Right renal cortex interstitium (tissue), 3 donors: ENCODE measurements at regions not wholly inside any gene's neighbourhood (a gene's known extent, or its start where the extent isn't known, plus 50 kb on each side); places are given as distances from the start of the nearest gene placed in this dataset.

Experiments
- DNase-seq, 3 donors: peaks; one replicate each; pipeline ENCODE4 v3.0.0-alpha.2; 2013; ENCODE audit warnings: low read depth in 3 of 3, low spot score in 2 of 3

DNA sequence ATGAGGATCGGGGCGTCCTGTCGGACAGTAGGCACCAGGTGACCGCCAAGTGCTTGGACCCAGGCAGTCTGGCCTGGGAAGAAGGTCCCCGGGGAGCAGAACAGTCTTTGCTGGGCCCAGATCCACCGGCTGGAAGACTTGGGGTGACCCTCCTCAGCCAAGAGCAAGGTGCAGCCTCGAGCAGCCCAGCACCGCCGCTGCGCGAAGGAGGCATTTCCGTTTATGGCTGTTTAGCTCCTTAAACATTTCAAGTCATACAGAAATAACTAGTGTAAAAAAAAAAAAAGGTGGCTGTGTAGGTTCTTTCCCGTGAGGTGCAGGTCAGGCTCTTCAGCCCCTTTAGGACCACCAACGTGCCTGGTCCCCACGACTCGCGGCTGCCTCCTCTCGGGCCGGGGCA lies 370.2 kb downstream of the CMPK2 start:
- DNase-seq = no peak

GRCh38 chr2:6496376-6496775 lies 369.3 kb downstream of the CMPK2 start:
- no peak for DNase-seq

DNA sequence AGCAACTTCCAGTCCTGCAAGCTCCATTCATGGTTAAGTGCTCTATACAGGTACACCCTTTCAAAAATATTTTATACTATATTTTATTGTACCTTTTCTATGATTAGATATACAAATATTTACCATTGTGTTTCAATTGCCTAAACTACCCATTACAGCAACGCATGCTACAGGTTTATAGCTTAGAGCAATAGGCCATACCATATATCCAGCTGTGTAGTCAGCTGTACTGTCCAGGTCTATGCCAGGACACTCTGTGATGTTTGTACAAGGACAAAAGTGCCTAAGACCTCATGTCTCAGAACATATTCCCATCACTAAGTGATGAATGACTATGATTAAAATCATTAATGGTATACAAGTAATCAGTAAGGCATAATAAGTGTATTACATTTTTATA lies 368.7 kb downstream of the CMPK2 start:
- no peak for DNase-seq

DNA sequence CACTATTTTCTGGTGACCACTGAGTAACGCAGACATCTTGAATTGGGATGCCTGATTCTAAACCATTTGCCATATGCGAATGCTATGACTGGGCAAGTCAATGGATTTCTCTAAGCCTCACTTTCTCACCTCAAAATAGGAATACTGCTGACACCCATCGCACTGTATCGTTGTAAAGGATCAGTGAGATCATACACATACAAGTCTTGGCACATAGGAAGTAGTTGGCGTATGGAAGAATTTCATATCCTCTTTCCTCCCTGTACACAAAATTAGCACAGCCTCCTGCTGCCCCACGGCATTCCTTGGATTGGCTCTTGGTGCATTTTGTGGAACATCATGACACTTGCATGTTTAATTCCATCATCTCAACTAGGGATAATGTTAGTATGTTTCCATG lies 366.9 kb downstream of the CMPK2 start:
- no peak for DNase-seq

- no peak for DNase-seq
Observed at GRCh38 chr2:6499691-6500090, 366.0 kb downstream of the CMPK2 start.

DNA sequence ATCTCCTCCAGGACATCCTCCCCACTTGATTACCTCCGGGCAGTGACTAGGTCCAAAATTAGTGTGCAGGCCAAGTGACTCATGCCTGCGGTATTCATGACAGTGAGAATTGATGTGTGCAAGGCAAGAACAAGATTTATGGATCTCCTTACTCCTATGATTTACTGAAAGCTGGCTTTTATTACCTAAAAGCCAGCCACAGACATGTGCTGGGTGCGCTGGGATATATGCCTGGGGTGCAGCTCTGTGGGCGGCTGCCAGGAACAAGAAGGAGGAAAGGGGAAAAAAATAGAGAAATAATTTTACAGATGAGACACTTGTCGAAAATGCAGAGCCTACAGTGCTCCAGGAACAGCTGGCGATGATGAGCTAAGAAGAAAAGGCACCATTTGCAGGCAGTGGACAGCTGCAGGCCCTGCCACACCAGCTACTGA lies 359.3 kb downstream of the CMPK2 start:
- DNase-seq = no peak

DNA sequence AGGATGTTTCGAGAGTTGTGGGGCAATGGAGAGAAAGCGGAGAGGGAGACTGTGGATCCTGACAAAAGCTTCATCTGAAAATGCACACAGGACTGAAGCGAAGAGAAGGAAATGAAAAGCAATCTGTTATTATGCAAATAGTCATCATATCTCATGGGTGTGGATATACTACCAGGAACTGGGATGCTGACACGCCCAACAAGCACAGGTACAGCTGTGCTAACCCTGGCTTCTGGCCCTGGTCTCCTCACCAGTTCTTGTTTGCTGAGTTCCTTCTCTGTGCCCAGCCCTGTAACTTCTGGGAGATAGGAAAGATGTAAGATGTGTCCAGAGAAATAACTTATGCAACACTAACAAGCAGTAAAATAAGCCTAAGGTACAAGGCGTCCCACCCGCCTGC lies 358.8 kb downstream of the CMPK2 start:
- DNase-seq = no peak

DNA sequence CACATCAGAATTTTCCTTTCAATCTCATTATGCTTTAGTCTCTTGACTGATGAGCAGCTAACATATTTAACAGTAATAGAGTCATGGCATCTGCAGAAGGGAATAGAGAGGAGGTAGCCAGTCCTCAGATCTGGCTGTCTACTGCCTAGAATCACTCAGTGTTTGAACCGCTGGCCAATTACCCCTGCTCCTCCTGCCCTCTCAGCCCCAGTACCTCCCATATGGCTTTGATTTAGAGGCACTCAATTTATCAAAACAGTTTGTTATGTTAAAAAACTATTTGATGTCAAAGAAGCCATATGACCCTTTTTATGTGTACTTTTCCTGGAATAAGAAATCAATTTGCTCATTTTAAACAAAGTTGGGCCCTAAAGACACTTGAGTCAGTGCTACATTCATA lies 355.2 kb downstream of the CMPK2 start:
- no peak for DNase-seq

DNA sequence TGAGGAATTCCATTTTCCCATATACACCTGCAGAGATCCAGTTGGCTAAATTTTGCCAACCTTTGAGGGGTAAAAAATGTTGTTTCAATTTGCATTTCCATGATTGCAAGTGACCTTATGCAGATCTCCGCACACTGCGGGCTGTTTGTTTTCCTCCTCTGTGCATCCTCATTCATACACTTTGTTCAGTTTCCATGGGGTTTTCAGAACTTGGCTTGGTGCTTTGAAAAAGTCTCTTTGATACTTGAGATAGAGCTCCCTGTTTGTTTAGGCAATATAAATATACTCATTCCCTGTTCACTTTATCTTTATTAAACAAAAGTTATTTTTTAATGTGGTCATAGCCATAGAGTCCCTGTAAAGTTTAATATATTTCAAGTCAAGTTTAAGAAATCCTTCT lies 353.1 kb downstream of the CMPK2 start:
- no peak for DNase-seq

DNA sequence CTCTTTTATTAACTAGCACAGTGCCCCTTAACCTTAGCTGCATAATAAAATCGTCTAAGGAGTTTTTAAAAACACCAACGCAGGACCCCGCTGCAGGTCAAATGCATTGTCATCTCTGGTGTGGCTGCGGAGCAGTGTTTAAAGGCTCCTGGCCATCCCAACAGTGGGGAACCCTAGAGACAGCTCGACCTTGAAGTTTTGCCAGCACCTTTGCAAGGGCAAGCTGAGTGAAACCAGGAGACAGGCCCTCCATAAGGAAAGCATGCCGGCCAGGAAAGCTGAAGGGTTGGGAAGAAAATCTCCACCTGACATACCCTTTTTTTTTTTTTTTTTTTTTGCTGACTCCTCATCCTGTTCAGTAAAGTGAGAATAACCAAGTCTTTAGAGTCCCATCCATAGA lies 349.0 kb downstream of the CMPK2 start:
- DNase-seq = no peak

GRCh38 chr2:6518361-6518760 lies 347.3 kb downstream of the CMPK2 start:
- no peak for DNase-seq

DNA sequence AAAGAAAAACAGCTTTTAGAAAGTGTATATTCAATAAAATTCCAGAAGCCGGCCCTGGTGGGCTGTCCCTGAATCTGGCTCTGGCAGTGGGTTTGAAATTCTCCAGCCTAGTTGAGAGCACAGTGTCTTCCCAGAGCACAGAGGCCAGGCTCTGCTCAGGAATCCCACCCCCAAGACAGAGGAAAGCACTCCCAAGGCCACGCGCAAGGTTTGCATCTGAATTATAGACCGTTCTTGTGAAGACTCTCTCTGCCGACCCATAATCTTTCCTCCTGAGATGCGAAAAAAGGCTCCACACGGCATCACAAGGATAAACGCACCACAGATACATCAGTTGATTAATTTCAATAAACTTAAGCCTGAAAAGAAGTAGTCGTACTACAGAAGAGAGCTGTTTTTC lies 342.2 kb downstream of the CMPK2 start:
- no peak for DNase-seq

- peak in 1 of 3 donors; percentile 36 for DNase-seq
Observed at GRCh38 chr2:6524691-6525474, 340.8 kb downstream of the CMPK2 start.

DNA sequence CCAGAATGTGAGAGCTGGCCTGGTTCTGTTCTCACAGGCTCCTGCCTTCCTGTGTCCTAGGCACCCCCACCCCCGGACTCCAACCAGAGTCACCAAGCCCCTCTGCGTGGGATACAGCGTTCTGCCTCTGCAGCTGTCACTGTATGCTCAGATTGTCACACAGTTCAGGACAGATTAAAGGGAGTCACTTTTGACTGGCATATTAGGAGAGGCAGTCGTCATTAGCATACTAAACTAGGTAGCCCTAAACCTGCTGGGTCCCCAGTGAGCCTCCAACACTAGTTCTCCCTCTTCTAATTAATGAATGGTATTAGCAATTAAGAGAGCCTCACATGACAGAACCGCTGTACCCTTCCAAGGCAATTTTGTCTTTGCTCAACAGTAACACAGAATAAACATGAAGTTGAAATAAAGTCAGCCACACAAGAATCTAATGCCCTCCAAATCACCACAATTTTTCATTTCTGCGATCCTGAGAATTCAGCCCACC lies 340.2 kb downstream of the CMPK2 start:
- DNase-seq = no peak

- peak in 1 of 3 donors; percentile 32 for DNase-seq
Observed at GRCh38 chr2:6526093-6526824, 339.4 kb downstream of the CMPK2 start.

DNA sequence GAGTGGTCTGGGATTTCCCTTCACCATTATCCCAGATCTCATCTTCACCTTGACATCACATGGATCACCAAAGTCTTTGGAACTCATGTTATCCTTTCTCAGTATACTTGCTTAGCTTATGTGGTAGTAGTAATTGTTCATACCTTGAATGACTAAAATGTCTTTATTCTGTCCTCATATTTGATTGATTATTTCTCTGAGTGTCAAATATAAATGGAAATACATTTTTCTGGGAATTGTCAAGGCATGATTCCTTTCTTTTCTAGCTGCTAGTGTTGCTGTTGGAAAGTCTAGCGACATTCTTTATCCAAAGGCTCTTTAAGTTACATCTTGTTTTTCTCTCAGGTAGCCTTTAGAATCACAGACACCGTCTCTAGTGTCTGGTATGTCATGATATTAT lies 334.4 kb downstream of the CMPK2 start:
- DNase-seq = no peak

GRCh38 chr2:6535572-6535971 lies 330.1 kb downstream of the CMPK2 start:
- DNase-seq = no peak

GRCh38 chr2:6538607-6539006 lies 327.1 kb downstream of the CMPK2 start:
- DNase-seq = no peak

DNA sequence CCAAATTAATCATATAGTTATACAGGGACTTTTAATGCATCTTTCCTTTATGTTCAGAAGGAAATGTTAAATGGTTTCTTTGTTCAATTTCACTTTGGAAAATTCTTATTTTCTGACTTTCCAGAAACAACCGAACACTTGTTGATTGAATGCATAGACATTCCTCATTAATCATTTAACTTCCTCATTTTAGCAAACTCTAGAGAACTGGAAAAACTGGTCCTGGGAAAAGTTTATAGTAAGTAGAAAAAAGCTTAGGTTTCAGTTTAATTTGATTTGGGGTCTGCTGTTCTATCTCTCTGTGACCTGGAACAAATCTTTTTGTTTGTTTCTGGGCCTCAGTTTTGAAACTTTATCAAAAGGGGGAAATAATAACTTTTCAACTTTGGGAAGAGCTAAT lies 320.4 kb downstream of the CMPK2 start:
- DNase-seq = no peak

DNA sequence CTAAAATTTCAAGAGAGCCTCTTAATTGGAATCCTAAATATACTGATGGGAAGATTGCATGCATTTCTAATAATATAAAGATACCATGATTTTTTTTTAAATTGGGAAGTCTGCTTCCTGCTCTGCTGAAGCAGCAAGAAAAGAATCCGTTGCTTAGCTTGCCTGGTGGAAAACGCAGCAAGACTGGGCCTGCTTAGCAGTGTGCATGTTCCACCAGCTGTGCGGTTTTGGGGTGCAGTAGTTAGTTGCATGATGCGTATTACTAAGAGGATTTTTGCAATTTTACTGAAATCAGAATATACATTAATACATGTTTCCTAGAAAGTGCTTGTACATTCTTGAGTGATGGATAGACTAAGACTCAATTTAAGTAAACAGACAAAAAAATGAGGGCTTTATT lies 319.9 kb downstream of the CMPK2 start:
- DNase-seq = no peak

DNA sequence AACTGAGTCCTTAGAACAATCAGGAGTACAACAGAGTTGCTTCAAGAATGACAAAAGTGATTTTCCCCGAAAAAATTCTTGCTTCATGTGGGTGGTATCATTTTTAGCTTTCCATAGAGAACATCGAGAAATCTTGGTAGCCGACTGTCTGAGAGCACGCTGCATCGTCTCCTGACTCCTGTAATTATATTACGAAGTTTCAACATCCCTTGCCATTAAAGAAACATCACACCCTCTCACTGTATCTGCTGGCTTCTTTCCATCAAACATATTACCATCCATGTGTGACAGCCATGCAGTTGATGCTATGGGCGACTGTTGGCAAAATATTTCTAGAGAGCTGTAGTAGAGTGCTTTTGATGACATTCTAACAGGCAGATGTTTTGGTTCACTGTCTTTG lies 311.2 kb downstream of the CMPK2 start:
- DNase-seq = no peak

- DNase-seq = no peak
Observed at GRCh38 chr2:6556755-6557154, 309.0 kb downstream of the CMPK2 start.
